HFF-Myc (cell line): ENCODE measurements at regions not wholly inside any gene's neighbourhood (a gene's known extent, or its start where the extent isn't known, plus 50 kb on each side); places are given as distances from the start of the nearest gene placed in this dataset.

Experiments used
- DNase-seq: peaks from one replicate; pipeline ENCODE4 v3.0.0-alpha.2; 2011; ENCODE audit warnings: low read depth; ENCODE audit errors: extremely low read depth
- H3K4me3 ChIP-seq: replicated peaks from 2 replicates; pipeline ENCODE4 v1.5.1; 2011; ENCODE audit warnings: low read depth, mild to moderate bottlenecking, control low read depth, low read length
- CTCF ChIP-seq: IDR thresholded peaks from 2 replicates; pipeline ENCODE4 v1.5.1; 2012; ENCODE audit warnings: mild to moderate bottlenecking, low read depth, low read length, control low read depth; ENCODE audit errors: missing control alignments

- TF ChIP-seq CTCF, result no peak
- no peak overlapping the region for H3K4me3 ChIP-seq
- DNase-seq, result no peak
These were observed 526.0 kb downstream of the ZNF608 start for GRCh38 chr5:124220418-124220817.

- DNase-seq, result no peak
- no peak overlapping the region for H3K4me3 ChIP-seq
- TF ChIP-seq CTCF, result no peak
These were observed 533.5 kb downstream of the ZNF608 start for GRCh38 chr5:124212934-124213333.

GRCh38 chr5:124210111-124210910 is 536.1 kb downstream of the ZNF608 start:
- no peak overlapping the region for H3K4me3 ChIP-seq
- no peak for DNase-seq
- TF ChIP-seq CTCF, result no peak

GRCh38 chr5:124207118-124207517 is 539.3 kb downstream of the ZNF608 start:
- TF ChIP-seq CTCF, result no peak
- DNase-seq, result no peak
- H3K4me3 ChIP-seq, result no peak overlapping the region

- TF ChIP-seq CTCF, result no peak
- no peak for DNase-seq
These were observed 539.9 kb downstream of the ZNF608 start for GRCh38 chr5:124206540-124206939.

GRCh38 chr5:124203303-124203702 is 543.1 kb downstream of the ZNF608 start:
- TF ChIP-seq CTCF, result no peak
- no peak for DNase-seq
- H3K4me3 ChIP-seq, result no peak overlapping the region

More at GRCh38 chr5:124206540-124206939, 539.9 kb downstream of the ZNF608 start:
- no peak overlapping the region for H3K4me3 ChIP-seq
